CD4-positive, alpha-beta T cell treated with Interferon alpha-2 for 1 hour (primary cell): ENCODE measurements at regions not wholly inside any gene's neighbourhood (a gene's known extent, or its start where the extent isn't known, plus 50 kb on each side); places are given as distances from the start of the nearest gene placed in this dataset.
A peak's percentile ranks its signal among the peaks of the same experiment; 100 is the strongest.

Experiments used
- DNase-seq, 2 donors: peaks; one replicate each; pipeline ENCODE4 v3.0.0-alpha.2; 2020 to 2022

GRCh38 chr9:1939926-1940368, 75.2 kb upstream of the SMARCA2 start:
- peak; percentile 5 to 50 for DNase-seq

DNA sequence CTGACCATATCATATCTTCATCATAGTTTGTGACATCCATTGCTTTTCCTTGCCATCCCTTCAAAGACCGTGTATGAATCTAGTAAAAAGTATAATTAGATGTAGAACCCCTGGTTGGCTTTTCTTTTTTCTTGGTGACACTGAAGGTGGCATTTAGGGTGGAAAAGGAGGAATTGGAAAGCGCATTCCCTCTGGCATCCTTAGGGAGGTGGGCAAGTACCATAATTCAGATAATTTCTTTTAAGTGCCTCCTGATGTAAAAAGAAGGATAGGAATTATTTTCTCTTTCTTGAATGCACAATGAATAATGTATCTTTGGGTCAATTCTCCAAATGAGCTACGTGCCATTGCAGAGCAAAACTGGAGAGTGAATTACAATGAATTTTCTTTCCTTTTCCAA, 73.2 kb upstream of the SMARCA2 start:
- DNase-seq: no peak

- no peak for DNase-seq
These were observed 68.4 kb upstream of the SMARCA2 start for GRCh38 chr9:1946526-1947283.

GRCh38 chr9:1947438-1947837, 67.7 kb upstream of the SMARCA2 start:
- DNase-seq: no peak

- no peak for DNase-seq
These were observed 66.6 kb upstream of the SMARCA2 start for GRCh38 chr9:1948541-1948940.

DNA sequence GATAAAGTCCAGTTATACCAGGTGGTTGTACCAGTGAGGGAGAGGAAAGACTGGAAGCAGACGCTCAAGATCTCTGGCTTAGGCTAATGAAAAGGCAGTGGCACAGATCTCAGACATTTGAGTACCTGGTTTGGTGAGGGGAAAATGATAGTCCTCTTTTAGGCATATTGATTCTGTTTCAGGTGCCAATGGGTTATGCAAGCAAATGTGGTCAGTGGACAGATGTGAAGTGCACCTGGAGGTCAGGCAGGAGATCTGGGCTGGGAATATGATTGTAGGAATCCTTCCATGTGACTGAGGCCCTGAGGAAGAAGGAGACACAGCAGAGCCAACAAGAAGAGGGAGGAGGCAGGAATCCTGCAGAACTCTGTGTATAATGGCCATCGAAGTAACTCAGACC, 63.7 kb upstream of the SMARCA2 start:
- no peak for DNase-seq

- DNase-seq: no peak
These were observed 63.1 kb upstream of the SMARCA2 start for GRCh38 chr9:1952001-1952400.

DNA sequence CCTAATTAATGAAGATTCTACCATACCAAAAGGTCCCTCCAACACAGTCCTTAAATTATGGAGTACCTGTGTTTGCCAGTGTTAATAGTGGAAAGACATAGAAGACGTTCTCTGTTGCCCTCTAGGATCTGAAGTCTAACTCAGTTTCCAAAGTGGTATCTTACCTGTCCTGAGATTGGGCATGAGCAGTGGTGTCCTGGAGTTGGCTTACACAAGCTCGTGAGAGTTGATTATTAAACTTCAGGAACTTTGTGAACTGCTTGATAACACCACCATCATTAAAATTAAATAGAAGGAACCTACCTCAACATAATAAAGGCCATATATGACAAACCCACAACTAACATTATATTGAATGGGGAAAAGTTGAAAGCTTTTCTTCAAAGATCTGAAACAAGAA, 60.9 kb upstream of the SMARCA2 start:
- no peak for DNase-seq

GRCh38 chr9:1956958-1957357, 58.2 kb upstream of the SMARCA2 start:
- DNase-seq: no peak

- no peak for DNase-seq
These were observed 57.3 kb upstream of the SMARCA2 start for GRCh38 chr9:1957856-1958255.

- no peak for DNase-seq
These were observed 55.8 kb upstream of the SMARCA2 start for GRCh38 chr9:1959371-1959770.

DNA sequence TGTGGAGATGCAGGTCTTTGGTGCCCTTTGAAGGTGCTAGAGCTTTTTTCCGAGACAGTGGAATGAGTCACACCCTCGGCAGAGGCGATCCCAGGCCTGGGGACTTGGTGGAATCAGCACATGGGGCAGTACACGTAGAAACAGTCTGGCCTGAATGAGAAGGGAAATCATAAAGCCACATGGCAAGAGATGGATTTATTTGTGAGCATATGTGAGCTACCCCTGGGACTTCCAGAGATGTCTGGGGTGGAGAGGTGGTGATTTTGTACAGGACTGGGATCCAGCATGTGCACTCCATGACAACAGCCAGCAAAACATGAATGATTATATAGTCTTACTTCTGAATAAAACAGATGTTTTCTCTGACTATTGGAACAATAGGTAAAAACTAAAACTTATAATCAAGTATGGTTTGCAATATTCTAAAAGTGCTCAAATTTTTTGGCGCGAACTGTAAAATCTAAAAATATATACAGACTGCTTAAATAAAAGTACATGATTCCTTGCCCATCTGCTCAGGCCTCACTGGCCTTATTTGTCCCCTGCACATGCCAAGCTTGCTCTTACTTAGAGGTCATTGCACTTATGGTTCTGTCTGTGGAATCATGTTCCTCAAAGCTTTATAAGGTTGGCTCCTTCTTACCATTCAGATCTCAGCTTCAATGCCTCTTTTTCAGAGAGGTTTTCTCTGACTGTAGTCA, 54.7 kb upstream of the SMARCA2 start:
- no peak for DNase-seq

GRCh38 chr9:1962122-1962521, 53.0 kb upstream of the SMARCA2 start:
- no peak for DNase-seq

DNA sequence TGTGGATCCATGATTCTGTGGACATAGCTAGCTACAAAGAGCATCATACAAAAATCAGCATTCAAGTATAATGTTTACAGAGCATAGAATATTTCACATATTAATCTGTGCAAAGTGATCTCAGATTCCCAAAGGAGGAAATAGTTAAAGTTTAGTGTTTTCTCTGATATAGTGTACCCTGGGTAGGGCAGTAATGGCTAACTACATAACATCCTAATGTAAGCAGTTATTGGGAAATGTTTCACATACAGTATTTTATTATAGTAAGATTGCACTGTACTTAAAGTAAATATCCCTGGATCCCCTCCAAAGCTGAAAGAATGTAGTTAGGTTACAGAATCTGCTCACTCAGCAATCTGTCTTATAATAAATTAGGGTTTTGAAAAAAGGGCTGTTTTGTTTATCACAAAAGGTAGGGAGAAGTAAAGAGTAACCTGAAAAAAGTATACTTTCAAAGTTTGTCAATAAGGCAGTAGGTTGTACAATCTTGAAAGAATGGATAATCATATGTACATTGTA, 52.5 kb upstream of the SMARCA2 start:
- no peak for DNase-seq

DNA sequence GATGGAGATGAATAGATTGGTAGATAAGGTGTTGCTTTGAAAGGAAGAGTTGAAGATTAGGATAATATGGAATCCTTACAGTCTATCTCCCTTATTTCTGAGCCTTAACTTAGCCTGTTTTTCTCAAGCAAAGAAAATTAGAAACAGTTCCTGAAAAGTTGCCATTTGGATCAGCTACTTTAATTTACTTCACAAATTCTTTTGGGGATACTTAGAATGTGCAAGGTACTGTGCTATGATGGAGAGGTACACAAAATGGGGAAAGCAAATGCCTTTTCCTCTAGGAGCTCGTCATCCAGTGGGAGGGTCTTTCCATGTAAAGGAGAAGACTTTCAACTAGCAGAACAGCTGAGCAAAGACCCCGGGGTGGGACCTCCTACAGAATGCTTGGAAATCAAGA, 51.1 kb upstream of the SMARCA2 start:
- DNase-seq: no peak
